B cell (primary cell): ENCODE measurements at regions not wholly inside any gene's neighbourhood (a gene's known extent, or its start where the extent isn't known, plus 50 kb on each side); places are given as distances from the start of the nearest gene placed in this dataset.

ENCODE experiments used
- CTCF ChIP-seq: fragments of 200-600 bp; IDR thresholded peaks from one replicate; pipeline ENCODE4 v1.8.0; 2022; ENCODE audit warnings: antibody characterized with exemption, mild to moderate bottlenecking
- EZH2 ChIP-seq: IDR thresholded peaks from 2 replicates; pipeline ENCODE4 v1.6.1; 2012; ENCODE audit warnings: borderline replicate concordance, low read depth, mild to moderate bottlenecking, moderate library complexity, low read length; ENCODE audit not compliant: insufficient read depth, poor library complexity, severe bottlenecking

DNA sequence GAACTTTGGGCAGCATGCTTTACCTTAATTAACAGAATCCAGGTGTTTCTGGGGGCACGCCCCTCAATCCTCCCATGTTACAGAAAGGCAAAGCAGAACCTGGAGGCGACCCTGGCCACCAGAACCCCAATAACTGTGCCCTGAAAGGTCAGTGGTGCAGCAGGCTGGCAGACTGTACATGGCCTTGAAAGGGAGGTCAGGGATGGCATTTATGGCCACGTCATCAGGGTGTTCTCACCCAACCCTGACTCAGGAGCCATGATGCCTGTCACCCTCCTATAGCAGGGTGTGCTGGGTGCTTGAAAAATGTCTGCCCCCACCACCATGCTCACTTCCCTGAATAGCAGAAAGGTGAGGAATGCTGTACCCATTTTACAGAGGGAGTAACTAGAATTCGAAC, 177.7 kb downstream of the TMEM132E start:
- no peak for TF ChIP-seq EZH2
- TF ChIP-seq CTCF: no peak
